ENCODE measurements at regions not wholly inside any gene's neighbourhood (a gene's known extent, or its start where the extent isn't known, plus 50 kb on each side); places are given as distances from the start of the nearest gene placed in this dataset.

DNA sequence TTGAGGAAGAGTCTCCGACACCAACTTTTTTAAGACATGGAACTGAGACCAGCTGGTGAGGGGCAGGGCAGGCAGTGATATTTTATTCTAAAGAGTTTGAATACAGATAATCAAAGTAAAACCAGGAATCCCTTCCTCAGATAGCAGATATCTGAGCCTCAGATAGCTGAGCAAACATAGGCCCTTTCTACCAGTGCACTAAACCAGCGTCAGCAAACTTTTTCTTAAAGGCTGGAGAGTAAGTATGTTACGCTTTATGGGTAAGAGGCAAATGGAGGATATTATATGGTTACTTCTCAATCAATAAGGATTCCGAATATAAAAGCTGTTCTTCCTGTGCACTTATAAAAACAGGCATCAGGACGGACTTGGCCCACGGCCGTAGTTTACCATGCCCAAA, 73.9 kb downstream of the WNT5A start:
- no peak for DNase-seq

DNA sequence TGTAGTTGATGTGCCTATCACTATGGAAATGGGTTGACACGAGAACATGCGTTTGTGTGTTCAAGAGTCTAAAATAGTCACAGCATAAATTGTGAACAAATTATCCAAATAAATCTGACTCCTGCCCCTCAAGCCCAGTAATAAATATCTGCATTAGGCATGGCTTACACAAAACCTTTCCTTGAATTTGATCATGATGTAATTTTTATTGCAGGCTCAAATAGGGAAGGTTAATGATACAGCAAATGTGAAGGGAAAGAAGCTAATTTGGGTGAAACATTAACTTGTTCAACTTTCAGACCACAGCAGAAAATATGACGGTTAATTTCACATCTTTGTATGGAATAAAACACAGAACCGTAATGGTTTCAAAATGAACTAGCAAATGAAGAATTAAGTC, 74.6 kb downstream of the WNT5A start:
- DNase-seq: no peak

DNA sequence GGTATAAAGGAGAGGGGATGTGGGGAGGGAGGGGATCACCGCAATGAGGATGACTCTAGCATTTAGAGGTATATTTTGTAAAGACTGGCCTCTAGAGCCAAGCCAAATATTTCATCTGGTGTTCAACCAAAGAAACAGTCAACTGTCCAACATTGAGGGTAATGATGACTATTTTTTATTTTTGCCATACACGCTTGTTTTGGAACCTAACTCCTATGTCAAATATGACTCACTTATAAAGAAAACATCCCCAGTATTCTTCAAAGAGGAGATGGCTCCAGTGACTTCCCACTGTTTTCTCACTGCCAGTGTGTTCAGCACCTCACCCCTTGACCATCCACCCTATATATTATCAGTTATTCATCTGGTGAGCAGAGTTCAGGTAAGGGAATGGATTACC, 77.3 kb downstream of the WNT5A start:
- DNase-seq: no peak

DNA sequence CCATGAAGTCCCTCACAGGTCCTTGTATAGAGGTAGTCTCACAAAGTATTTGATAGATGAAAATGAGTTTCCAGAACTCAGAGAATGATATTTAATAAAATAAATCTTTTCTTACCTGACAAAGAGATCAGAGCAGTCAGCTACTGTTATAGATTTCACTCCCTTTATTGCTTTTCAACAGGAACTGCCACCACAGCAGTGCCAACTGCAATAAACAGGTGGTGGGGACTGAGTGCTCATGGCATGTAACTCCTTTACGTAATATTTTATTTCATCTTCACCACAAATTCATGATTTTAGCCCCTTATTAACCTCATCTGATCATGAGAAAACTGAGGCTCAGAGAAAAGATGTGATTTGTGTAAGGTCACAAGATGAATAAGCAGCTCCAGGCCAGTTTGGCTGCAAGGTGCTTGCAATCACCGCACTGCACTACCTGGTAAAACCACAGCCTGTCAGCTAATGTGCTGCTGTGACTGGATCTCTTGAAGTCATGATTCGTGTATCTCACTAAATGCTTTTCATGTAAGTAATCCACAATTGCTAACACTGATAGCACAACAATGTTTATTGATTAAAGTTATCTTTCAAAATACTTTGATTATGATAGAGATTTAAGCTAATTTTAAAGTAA, 78.8 kb downstream of the WNT5A start:
- no peak for DNase-seq

DNA sequence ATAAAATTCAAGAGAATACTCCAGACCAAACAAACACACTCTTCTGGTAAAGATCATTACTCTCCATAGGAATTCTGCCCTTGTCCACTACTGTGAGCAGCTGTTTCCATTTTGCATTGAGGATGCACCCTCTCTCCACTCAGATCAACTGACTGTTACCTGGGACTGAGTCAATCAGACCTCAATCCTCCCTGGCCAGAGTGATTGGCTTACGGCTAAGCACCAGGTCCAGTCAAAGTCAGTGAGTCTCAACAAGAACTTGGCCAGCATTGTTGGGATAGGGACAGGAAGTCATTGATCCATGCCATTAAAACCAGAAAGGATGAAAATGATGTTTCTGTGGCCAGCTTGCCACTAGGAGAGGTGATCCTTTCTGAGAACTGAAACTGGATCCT, 79.7 kb downstream of the WNT5A start:
- DNase-seq: no peak

DNA sequence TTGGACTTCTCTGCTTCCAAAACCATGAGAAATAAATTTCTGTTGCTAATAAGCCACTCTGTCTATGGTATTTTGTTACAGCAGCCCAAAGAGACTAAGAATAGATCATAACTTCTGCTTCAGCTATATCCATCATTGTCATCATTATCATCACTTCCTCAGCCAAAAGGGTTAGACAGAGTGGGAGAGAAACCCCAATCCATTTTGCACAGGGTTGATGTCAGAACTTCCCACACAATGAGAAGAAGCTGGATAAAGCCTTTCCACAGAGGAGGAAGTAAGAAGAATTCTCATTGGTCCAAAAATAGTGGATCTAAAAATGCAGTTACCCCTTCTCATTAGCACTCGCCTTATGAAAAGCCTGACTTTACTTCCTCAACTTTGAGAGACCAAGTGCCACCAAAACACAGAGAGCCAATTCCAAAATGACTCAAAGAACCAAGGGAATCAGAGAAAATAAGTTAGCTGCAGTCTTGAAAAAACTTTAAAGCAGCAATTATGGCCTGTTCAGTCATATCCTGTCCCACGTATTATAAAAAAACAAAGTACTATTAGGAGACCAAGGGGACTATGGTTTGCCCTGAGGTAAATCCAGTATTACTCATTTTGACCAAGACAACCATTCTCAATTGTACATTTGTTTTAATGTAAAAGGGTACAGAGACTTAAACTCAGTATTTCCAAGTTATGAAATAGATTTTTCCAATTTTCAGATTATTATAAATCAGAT, 80.2 kb downstream of the WNT5A start:
- no peak for DNase-seq

DNA sequence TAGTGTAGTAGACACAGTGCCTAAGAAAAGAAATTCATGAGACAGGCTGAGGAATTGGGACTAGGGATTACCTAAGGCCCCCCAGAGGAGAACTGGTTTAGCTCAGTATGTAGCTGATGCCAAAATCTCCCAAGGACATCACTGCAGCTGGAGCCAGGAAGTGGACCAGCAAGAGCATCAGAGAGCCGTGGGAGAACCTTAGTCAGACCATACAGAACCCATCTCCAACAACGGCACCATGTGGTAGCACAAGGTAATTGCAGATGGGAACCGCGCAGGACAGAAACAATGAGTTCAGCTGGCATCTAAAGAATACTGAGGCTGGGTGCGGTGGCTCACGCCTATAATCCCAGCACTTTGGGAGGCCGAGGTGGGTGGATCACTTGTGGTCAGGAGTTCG, 81.7 kb downstream of the WNT5A start:
- peak; percentile 2 for DNase-seq

DNA sequence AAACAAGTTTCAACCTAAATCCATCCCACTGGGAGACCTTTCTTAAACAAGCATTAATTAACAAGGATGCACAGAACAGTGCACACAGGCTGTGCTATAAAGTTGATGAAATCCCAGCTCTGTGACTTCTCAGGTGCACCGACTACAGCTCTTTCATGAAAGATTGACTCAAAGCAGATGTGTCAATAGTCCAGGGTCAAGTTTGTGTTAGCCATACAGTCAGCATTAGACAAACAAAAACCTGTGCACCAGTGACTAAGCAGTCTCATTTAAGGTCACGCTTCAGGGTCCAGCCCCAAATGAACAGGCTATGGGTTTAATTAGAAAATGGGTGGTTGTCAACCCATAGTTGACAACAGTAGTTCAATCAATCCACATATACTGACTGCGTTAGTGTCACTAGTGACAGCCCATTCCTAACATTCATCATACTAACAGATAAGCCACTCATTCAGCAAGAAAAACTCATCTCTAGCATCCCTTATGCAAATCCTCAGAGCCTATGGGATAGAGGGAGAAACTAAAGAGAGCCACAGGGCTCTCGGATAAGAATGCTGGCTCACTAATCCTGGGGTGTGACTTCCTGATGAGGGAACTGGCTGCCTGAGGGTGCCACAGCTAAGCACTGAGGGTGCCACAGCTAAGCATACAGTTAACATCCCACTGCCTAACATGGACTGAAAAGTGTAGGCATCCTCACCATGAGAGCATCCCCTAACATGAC, 84.1 kb downstream of the WNT5A start:
- no peak for DNase-seq

DNA sequence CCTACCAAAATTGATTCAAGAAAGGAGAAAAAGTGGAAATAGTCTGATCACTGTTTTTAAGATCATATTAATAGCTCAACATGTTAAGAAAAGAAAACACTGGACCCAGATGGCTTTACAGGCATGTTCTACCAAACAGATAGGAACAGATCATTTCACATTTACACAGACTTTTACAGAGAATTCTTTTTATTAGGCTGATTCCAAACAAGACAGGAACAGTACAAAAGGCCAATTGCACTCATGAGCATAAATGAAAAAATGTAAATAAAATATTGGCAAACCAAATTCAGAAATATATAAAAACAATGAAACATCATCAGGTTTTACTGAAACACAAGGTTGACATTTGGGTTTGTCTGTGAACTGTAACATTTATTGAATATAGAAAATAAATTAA, 106.5 kb downstream of the WNT5A start:
- DNase-seq: no peak

DNA sequence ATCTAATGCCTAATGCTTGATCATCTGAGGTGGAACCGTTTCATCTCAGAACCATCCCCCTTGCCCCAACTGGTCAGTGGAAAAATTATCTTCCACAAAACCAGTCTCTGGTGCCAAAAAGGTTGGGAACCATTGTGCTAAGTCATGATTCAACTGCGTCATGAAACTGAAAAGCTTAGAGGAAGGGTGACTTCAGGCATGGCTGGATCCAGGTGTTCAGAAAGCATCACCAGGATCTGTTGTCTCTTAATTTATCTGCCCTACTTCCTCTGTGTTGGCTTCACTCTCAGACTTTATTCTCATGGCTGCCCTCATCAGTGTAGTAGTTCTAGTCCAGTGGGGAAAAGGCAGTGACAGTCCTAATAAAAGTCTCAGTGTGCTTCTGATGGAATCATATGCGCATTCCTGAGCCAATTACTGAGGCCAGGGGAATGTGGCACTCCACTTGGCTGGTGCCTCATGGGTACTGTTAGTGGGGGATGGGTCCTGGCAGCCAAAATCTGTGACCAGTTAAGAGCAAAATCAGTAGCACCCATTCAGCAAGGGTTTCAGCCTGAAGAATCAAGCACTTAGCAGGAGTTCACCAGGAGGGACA, 110.3 kb downstream of the WNT5A start:
- DNase-seq: no peak

DNA sequence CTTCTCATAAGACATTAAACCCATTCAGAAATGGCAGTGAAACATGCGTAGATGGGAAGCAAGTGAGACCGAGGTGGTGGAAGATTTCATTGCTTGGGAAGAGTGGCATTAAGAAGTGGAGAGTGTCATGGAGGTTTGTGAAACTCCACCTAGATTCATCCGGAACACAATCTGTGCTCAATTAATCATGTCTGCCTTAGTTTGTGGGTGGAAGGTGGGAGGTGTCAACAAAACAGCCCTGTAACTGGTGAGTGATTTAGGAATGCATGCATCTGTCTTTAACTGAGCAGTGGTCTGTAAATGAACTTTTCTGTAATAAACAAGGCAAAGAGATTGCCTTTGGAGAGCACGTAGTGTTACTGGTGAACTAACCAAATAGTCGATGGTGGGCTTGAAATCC, 113.7 kb downstream of the WNT5A start:
- DNase-seq: no peak

DNA sequence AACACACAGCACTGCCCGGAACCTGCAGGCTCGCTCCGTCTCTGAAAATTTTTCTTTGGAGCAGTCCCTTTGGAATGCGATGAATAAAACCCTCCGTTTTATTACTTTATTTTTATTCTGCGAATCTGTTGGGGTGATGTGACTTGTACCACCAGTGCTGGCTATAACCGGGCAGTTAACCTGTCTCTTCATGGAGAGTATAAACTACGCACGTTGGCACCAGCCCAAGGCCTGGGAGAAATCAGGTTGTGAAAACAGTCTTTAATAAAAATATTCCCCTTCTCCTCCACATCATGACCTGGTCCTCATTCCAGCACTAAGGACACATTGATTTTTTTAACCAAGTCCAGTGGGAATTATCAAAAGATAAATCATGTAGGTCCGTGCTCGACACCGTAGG, 116.8 kb downstream of the WNT5A start:
- no peak for DNase-seq

DNA sequence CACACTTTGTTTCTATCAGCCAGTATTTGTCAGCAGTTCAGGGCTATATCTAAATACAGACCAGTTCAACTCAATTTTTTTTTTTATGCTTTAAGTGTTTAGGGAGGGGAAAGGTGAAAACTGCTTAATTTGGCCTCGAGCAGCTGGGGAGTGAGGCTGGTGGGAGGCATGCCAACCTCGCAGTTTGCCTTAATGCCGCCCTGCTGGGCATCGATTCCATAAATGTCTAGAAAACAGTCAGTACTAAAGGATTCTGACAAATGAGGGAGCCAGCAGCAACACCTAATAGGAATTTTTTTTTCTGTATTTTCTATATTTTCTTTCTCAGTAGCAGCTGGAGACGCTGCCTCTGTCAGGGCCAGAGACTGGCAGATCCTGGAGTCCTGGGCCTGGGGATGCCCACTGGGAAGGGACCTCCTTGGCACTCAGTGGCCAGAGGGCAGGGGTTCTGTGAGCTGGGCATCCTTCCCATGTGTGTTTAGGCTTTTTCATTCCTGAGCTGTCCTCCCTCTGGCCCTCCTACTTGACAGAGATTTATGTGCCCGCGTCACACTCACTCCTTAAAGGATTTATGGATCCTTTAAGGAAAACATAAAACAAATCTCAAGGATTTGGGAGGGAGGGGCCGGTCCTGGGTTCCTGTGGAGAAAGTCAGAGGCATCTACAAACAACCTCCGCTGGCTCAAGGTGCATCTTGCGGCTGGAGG, 117.8 kb downstream of the WNT5A start:
- DNase-seq: no peak

DNA sequence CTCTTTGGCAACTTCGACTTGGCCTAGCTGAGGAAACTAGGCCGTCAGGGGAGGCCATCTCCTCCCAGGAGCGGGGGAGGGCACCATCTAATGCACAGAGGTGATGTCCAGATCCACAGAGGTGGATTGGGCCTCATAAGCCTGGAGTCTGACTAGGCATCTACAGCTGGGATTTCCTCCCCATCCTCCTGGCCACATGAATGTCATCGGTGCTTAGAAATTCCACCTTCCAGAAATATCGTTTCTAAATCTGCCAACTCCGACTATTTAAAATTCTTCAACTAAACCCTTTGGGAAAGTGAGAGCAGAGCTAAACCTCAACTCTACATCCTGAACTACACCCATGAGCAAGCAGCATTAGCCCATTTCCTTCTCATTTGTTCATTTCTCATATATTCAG, 118.7 kb downstream of the WNT5A start:
- DNase-seq: no peak

DNA sequence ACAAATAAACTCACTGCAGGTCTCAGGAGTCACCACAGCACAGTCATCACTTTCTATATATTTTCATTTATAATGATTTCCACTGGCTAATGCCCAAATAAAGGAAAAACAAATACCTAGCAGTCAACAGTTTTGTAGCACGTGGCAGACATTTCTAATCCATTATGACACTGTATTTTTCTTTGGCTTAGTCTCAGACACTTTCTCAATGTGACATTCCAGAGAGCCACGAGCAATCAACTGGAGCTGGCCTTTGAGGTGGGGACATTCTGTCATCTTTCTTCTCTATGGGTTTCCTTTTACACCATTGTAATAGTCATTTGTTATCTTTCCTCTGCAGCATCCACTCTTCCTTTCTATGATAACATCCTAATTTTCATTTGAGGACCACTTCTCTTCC, 119.7 kb downstream of the WNT5A start:
- no peak for DNase-seq

DNA sequence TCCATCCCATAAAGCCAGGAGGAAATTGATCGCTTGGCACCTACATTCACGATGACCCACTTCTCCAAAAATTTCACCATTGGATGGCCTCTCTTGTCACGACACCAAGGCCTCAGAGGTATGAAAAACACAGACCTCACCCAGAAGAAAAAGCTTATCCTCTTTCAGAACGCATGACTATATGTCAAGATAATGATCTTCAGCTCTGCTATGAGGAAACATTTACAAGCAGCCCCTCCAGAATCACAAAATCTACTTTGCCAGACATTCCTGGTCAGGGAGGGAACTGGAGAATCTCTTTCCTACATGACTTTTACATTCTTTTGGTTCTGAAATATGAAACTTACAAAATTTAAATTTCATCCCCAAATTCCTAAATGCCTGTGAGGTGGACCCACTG, 122.7 kb downstream of the WNT5A start:
- DNase-seq: no peak

DNA sequence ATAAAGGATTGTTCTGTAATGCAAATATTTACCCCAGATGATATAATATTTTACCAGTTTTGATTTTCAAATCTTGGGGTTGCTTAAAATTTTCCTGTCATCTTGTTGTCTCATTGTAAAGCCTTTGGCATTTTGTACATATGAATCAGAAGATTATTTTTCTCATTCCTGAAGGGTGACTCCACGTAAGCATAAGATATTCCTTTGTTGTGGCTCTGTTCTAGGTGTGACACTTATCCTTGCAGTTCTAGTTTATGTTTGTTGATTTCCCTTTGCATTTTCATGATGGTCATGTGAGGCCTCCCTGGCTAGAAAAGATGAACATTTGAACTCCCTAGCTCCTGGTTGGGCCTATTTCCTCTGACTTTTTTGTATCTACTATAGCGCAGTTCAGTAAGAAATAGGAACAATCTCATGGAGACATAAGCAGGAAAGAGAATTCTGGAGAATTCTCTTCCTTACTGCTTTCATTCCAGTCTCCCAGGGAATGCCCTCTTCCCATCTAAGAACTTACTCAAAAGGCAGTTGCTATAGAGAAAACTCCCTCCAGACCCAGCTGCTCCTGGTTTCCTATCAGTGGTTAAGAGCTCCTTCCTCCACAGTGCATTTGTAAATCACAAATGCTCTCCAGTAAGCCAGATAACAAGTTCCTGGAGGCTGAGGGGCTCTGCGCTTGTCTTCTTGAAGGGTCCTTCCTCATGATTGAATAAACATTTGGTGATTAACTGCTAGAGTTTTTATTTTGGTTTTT, 124.7 kb downstream of the WNT5A start:
- no peak for DNase-seq

DNA sequence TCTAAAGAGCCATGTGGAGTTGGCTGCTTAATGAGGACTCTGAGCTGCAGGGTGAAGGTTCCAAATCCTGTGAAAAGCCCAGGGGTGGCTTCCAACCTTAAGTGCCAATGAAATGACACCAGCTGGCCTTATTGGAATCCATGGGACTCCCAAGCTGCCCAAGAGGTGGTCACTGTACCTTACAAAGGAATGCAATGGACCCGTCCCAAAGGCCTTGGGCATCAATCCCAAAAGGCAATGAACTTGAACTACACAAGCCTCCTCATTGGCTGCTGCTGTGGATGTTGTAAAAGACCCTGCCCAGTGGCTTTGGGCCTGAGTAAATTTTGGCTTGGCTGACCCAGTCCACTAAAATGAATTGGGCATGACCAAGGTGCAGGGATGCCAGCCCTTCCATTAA, 129.3 kb downstream of the WNT5A start:
- no peak for DNase-seq

DNA sequence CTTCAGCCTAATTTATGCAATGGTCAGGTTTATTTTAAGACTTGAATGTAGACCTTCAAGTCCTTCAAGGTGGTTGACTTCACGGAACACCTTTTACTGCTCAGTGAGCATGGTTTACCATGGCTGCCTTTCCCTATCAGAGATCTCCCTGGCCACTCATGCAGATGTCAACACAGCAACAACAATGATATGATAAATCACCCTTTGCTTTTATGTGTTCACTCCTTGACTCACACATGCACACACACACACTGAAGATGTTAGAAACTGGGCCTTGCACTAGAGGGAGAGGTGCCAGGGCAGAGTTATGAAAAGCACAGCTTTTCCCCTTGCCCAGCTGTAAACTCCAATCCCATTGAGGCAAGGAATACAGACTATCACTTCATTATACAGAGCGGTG, 134.4 kb downstream of the WNT5A start:
- no peak for DNase-seq

DNA sequence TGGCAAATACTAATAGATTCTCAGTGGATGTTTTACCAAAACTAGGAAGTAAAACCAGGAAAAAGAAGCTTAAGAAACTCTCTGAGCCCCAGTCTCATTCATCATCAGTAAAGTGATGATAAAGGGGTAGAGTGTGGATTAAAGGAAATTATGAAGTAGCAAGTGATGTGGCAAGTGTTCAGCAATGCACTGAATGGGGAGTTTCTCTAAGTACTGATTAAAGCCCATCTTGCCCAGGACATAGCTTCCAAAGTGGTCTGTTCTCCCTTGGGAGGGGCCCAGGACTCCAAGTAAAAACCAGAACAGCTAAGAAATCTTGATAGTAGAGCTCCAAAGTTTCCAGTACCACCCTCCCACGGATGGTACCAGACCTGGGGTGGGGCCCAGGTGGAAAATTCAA, 137.3 kb downstream of the WNT5A start:
- no peak for DNase-seq

DNA sequence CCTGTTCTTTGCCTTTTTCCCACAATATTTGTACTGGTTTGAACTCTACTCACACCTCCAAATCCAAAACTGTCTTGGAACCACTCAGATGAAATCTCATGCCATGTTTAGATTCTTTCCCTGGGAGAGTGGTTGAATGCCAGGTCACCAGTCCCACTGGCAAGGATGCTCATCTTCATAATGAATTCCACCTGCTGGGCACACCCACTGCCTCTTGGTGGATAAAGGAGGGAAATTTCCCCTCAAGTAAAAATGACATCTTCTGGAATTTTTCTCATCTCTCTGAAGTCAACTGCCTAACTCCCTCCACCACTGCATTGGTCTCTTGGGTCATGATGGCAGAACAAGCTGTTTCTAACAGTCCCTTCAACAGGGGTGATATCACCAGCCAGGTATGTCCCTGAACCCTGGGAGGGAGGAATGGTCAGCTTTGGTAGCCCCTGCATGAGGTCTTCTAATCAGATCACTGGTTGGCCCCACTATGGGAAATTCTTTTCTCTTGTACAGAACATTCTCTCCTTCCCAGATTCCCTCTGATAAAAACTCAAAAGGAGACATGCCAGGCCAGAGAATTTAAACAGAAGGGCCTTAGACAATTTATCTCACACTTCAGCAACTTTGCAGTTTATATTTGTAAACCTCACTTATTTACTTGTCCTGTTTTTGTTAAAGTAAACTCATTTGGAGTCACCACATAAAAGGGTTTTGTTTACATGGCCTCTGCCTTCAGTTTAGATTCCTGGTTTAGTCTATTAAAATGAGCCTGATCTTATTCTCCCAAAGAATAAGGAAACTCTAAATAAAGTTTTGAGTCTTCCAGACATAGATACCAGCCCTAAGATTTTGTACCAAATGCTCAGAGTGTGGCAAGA, 143.4 kb downstream of the WNT5A start:
- no peak for DNase-seq

Measured in NCI-H2171 treated with DMSO at 0.1 percent for 48 hours (cell line).